ENCODE measurements at regions not wholly inside any gene's neighbourhood (a gene's known extent, or its start where the extent isn't known, plus 50 kb on each side); places are given as distances from the start of the nearest gene placed in this dataset.

DNA sequence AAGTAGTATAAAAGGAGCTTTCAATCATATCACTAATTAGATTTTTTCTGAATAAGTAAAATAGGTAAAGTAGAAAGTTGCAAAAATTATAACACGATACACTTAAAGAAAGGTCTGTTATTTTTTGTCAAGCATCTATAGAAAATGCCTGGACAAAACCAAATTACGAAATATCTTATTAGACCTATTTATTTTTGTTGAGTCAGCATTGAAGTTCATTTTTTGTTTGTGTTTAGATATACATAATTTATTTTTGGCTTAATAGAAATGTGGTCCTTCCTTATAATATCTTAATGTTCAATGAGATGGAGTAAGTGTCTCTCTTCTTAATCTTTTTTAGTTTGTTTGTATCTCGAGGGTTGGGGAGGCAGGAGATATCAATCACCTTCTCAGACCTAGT, 214.8 kb upstream of the GRIA1 start:
- TF ChIP-seq POLR2A (IDR thresholded peaks at IDR 0.05) (no peak), CTCF (IDR thresholded peaks at IDR 0.05) (no peak), EP300 (IDR thresholded peaks at IDR 0.05) (no peak)
